K562 (cell line): ENCODE measurements at regions not wholly inside any gene's neighbourhood (a gene's known extent, or its start where the extent isn't known, plus 50 kb on each side); places are given as distances from the start of the nearest gene placed in this dataset.

Source experiments
- CTCF ChIP-seq, 3 experiments: IDR thresholded peaks in 2 of 3; conservative IDR thresholded peaks in 1 of 3; 2 replicates each; pipeline ENCODE4 v1.5.1; 2011 to 2012; ENCODE audit warnings: low read length in 3 of 3, mild to moderate bottlenecking in 3 of 3, control low read depth in 2 of 3, improper control_type of control experiment in 1 of 3, inconsistent platforms in 1 of 3, low read depth in 1 of 3, mixed read lengths in 1 of 3, moderate library complexity in 1 of 3; ENCODE audit not compliant: insufficient read depth in 2 of 3
- EP300 ChIP-seq: IDR thresholded peaks from 2 replicates; pipeline ENCODE4 v1.6.1; 2012; ENCODE audit warnings: low read length, improper control_type of control experiment
- EZH2 ChIP-seq: IDR thresholded peaks from 2 replicates; pipeline ENCODE4 v1.6.1; 2012; ENCODE audit warnings: low read depth, mild to moderate bottlenecking, inconsistent platforms, low read length, borderline replicate concordance
- KAT8 ChIP-seq: fragments of 450-650 bp; IDR thresholded peaks from 2 replicates; pipeline ENCODE4 v1.6.1; 2016; ENCODE audit warnings: low read depth, mild to moderate bottlenecking
- MAFF ChIP-seq: IDR thresholded peaks from 2 replicates; pipeline ENCODE4 v1.6.1; 2012; ENCODE audit warnings: low read length, improper control_type of control experiment
- MXI1 ChIP-seq: IDR thresholded peaks from 2 replicates; pipeline ENCODE4 v1.6.1; 2011; ENCODE audit warnings: low read depth, mild to moderate bottlenecking, improper control_type of control experiment, low read length
- MYC ChIP-seq, 2 experiments: fragments of 250-450 bp in 1 of 2; sonication (Bioruptor Pico) in 1 of 2; IDR thresholded peaks; 2 replicates each; pipeline versions ENCODE4 v1.5.1 to v1.6.1; 2012 to 2021; ENCODE audit warnings: low read depth in 2 of 2, borderline replicate concordance in 1 of 2, improper control_type of control experiment in 1 of 2, low read length in 1 of 2, mild to moderate bottlenecking in 1 of 2, moderate library complexity in 1 of 2
- NR2F6 ChIP-seq: fragments of 450-650 bp; formaldehyde crosslinking; IDR thresholded peaks from 2 replicates; pipeline ENCODE4 v1.4.0; 2020; ENCODE audit warnings: mild to moderate bottlenecking
- SMC3 ChIP-seq: conservative IDR thresholded peaks from 2 replicates; pipeline ENCODE4 v1.6.1; 2011; ENCODE audit warnings: low read depth, low read length, improper control_type of control experiment; ENCODE audit not compliant: insufficient read depth
- SP1 ChIP-seq: sonication (generic); formaldehyde crosslinking; IDR thresholded peaks from 2 replicates; pipeline ENCODE4 v1.8.1; 2022; ENCODE audit warnings: mild to moderate bottlenecking, missing genetic modification reagents
- ZNF23 ChIP-seq: fragments of 250-450 bp; sonication (Bioruptor Pico); IDR thresholded peaks from 2 replicates; pipeline ENCODE4 v1.4.0; 2020; ENCODE audit warnings: mild to moderate bottlenecking

- TF ChIP-seq SP1 (CRISPR knock-in tag): no peak
- no peak for TF ChIP-seq NR2F6
- TF ChIP-seq KAT8: no peak
- no peak for TF ChIP-seq EZH2
- TF ChIP-seq EP300: no peak
- no peak for TF ChIP-seq ZNF23
- no peak for TF ChIP-seq MXI1
- no peak for TF ChIP-seq CTCF (IDR thresholded peaks at IDR 0.05 in 2 of 3, conservative IDR thresholded peaks at IDR 0.05 in 1 of 3; ENCODE audit: insufficient read depth in 2 of 3, low read depth in 1 of 3, low read length in 3 of 3)
- no peak for TF ChIP-seq MAFF
- no peak for TF ChIP-seq SMC3
- no peak for TF ChIP-seq MYC (IDR thresholded peaks at IDR 0.05; ENCODE audit: low read depth, low read length)
- no peak for TF ChIP-seq MYC (CRISPR knock-in tag; IDR thresholded peaks at IDR 0.05; ENCODE audit: borderline replicate concordance, low read depth)
These were observed 118.6 kb upstream of the CPEB2 start for GRCh38 chr4:14883661-14884060.
